Activated CD4-positive, alpha-beta T cell treated with anti-CD3 and anti-CD28 coated beads, Interleukin-2, amount 10 ng/mL, durations not matched to agents 7 days and 5 days (primary cell): ENCODE measurements at regions not wholly inside any gene's neighbourhood (a gene's known extent, or its start where the extent isn't known, plus 50 kb on each side); places are given as distances from the start of the nearest gene placed in this dataset.
A peak's percentile ranks its signal among the peaks of the same experiment; 100 is the strongest.

Source experiments
- CTCF ChIA-PET: fragments of 350-600 bp; sonication (Branson Sonifier 250); formaldehyde crosslinking; loops from one replicate; lab custom pipeline; 2021; ENCODE audit warnings: antibody characterized with exemption; lab: Charles Lee
- POLR2A ChIA-PET: fragments of 350-600 bp; sonication (Branson Sonifier 250); formaldehyde crosslinking; loops from one replicate; lab custom pipeline; 2021; ENCODE audit warnings: antibody characterized with exemption; lab: Charles Lee
- DNase-seq: peaks from one replicate; pipeline ENCODE4 v3.0.0-alpha.2; 2020
- H3K27ac Mint-ChIP-seq: one replicate; pipeline ENCODE4 v1.8.0; 2021; ENCODE audit warnings: mild to moderate bottlenecking, moderate library complexity, mixed read lengths
- H3K27me3 Mint-ChIP-seq: one replicate; pipeline ENCODE4 v1.8.0; 2021; ENCODE audit warnings: mixed read lengths
- H3K36me3 Mint-ChIP-seq: one replicate; pipeline ENCODE4 v1.8.0; 2021; ENCODE audit warnings: low read depth, mixed read lengths
- H3K4me1 Mint-ChIP-seq: one replicate; pipeline ENCODE4 v1.8.0; 2021; ENCODE audit warnings: mixed read lengths
- H3K4me3 Mint-ChIP-seq: one replicate; pipeline ENCODE4 v1.8.0; 2021; ENCODE audit warnings: mild to moderate bottlenecking, moderate library complexity, mixed read lengths
- H3K9me3 Mint-ChIP-seq: one replicate; pipeline ENCODE4 v1.8.0; 2021; ENCODE audit warnings: mixed read lengths

GRCh38 chr10:118114992-118115391 lies 68.3 kb upstream of the RAB11FIP2 start:
- Mint-ChIP-seq H3K4me3 (no peak overlapping the region), H3K27me3 (peaks cover 7% of the 10 kb centered on the region), H3K4me1 (peaks cover 16% of the 10 kb centered on the region), H3K27ac (no peak overlapping the region), H3K36me3 (no peaks in the 10 kb centered on the region), H3K9me3 (no peaks in the 10 kb centered on the region)
- ChIA-PET CTCF (no interaction called here), POLR2A (no interaction called here)
- DNase-seq, result no peak

DNA sequence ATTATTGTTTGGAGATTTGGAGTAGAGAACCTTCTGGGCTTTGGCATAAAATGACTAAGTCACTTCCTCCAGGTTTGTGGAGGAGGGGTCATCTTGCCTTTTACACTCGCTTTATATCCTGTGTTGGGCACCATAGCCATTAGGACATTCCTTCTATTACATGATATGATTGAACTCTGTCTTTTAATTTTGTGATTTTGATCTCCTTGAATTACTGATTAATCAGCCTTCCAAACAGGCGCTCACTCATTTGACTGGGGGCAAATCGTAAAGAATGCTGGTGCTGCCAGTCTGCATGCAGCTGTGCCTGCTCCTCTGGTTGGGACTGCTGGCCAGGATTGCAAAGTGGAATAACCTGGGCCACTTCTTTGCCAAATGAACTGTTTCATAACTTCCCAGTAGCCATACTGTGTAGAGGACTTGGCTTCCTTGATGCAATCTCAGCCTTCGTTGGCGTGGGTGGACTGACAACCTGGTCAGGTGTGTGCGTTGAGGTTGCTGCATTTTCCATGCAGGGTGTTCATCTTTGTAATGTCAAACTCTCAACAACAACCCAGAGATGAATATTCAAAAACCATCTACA lies 65.9 kb upstream of the RAB11FIP2 start:
- no peak for DNase-seq
- POLR2A ChIA-PET, result no interaction called here
- Mint-ChIP-seq H3K4me1 (peaks cover 18% of the 10 kb centered on the region), H3K36me3 (no peaks in the 10 kb centered on the region), H3K27me3 (peaks cover 2% of the 10 kb centered on the region), H3K4me3 (no peak overlapping the region), H3K27ac (no peak overlapping the region), H3K9me3 (no peaks in the 10 kb centered on the region)
- CTCF ChIA-PET, result no interaction called here

- DNase-seq, result no peak
- Mint-ChIP-seq H3K27ac (peak overlapping the region; percentile 76), H3K4me3 (no peak overlapping the region), H3K36me3 (no peaks in the 10 kb centered on the region), H3K4me1 (peaks cover 18% of the 10 kb centered on the region), H3K9me3 (no peaks in the 10 kb centered on the region), H3K27me3 (peaks cover 8% of the 10 kb centered on the region)
- ChIA-PET POLR2A (no interaction called here), CTCF (no interaction called here)
Observed at GRCh38 chr10:118110750-118111149, 64.0 kb upstream of the RAB11FIP2 start.

DNA sequence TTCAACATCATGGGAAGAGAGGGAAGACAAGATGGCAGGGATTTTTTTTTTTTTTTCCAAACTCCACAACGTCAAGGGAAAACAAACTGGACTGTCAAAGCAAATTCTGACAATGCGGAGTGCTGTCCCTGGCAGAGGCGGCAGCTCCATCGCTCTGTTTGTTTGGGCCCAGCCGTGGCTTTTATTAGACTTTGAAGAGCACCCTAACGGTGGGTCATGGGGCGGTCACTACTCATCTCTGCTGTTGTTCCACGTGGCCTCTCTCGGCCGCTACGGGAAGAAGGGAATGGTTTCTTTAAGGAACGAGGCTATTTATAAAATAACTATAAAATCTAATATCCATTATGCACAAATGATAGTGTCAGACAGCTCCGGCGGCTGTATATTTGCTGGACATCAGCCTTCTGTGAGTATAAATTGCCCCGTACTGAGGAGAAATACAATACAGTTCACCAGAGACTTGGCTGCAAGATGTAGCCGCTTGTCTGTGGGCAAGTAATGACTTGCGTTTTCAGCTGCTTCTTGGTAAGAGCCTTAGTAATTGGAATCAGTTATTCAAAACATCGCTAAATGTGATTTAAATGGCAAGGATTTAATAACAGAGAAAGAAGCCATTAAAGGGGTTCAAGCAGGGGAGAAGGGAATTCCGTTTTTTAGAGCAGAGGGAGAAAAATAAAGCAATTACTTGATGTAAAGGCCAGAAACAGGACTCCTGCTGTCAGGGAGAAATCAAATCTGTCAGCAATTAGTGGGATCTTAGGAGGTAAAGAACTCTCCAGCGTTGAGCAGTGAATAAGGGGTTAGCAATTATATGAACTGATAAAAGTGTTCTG lies 61.7 kb upstream of the RAB11FIP2 start:
- Mint-ChIP-seq H3K4me3 (no peak overlapping the region), H3K9me3 (no peaks in the 10 kb centered on the region), H3K27ac (no peak overlapping the region), H3K36me3 (no peaks in the 10 kb centered on the region), H3K4me1 (peaks cover 10% of the 10 kb centered on the region), H3K27me3 (peaks cover 9% of the 10 kb centered on the region)
- CTCF ChIA-PET, result interaction anchor here (0.7 kb wide), 1 partner anchor 240 kb away, joined by 4 read pairs; no protein-coding TSS in a partner anchor
- DNase-seq, result no peak
- POLR2A ChIA-PET, result no interaction called here

- DNase-seq, result no peak
- Mint-ChIP-seq H3K4me3 (no peak overlapping the region), H3K27ac (no peak overlapping the region), H3K27me3 (peaks cover 13% of the 10 kb centered on the region), H3K9me3 (no peaks in the 10 kb centered on the region), H3K4me1 (peaks cover 10% of the 10 kb centered on the region), H3K36me3 (no peaks in the 10 kb centered on the region)
- POLR2A ChIA-PET, result no interaction called here
- CTCF ChIA-PET, result no interaction called here
Observed at GRCh38 chr10:118107541-118107940, 60.8 kb upstream of the RAB11FIP2 start.

DNA sequence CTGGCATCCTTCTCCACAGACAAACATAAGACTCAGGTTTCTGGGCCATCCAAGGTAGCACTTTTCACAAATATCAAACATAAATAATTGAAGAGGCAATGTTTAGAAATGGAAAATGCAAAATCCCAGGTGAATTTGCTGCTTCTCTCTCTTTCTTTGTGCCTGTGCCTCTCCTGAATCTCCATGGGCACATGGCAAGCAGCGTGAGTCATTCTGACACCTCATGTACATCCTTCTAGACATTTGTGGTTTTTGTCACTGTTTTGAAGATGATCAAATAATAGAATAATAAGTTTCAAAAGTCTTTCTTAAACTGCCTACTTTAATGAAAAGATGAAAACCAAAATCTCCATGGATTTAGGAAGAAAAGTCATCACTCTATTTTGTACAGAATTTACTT lies 60.3 kb upstream of the RAB11FIP2 start:
- no peak overlapping the region for H3K4me3 Mint-ChIP-seq
- no peaks in the 10 kb centered on the region for H3K36me3 Mint-ChIP-seq
- no peak for DNase-seq
- H3K27me3 Mint-ChIP-seq, result peaks cover 18% of the 10 kb centered on the region
- peaks cover 10% of the 10 kb centered on the region for H3K4me1 Mint-ChIP-seq
- ChIA-PET CTCF (no interaction called here), POLR2A (no interaction called here)
- no peaks in the 10 kb centered on the region for H3K9me3 Mint-ChIP-seq
- H3K27ac Mint-ChIP-seq, result no peak overlapping the region

- DNase-seq, result no peak
- H3K27me3 Mint-ChIP-seq, result peaks cover 22% of the 10 kb centered on the region
- H3K9me3 Mint-ChIP-seq, result no peaks in the 10 kb centered on the region
- ChIA-PET CTCF (no interaction called here), POLR2A (no interaction called here)
- H3K36me3 Mint-ChIP-seq, result no peaks in the 10 kb centered on the region
- H3K4me1 Mint-ChIP-seq, result peaks cover 10% of the 10 kb centered on the region
- no peak overlapping the region for H3K4me3 Mint-ChIP-seq
- no peak overlapping the region for H3K27ac Mint-ChIP-seq
Observed at GRCh38 chr10:118106426-118106825, 59.7 kb upstream of the RAB11FIP2 start.

DNA sequence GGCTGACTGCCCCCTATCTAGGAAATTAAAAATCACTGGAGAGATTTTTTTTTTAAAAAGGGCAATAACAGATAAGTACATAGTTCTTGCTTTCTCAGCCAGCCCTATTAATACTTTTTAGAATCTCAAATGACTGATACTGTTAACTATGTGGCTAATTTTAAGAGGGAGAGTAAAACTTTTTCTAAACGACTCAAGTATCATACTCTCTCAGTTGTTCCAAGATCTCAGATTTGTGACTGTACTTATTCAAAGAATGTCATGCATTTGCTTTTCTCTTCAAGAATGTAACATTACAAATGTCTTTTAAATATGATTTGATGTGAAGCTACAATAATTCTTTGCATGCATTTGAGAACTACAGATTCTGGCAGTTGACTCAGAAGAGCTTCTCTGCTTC lies 55.4 kb upstream of the RAB11FIP2 start:
- no peaks in the 10 kb centered on the region for H3K4me1 Mint-ChIP-seq
- no peak overlapping the region for H3K27ac Mint-ChIP-seq
- H3K4me3 Mint-ChIP-seq, result no peak overlapping the region
- CTCF ChIA-PET, result no interaction called here
- POLR2A ChIA-PET, result no interaction called here
- no peaks in the 10 kb centered on the region for H3K9me3 Mint-ChIP-seq
- no peak for DNase-seq
- H3K27me3 Mint-ChIP-seq, result peaks cover 27% of the 10 kb centered on the region
- no peaks in the 10 kb centered on the region for H3K36me3 Mint-ChIP-seq

- Mint-ChIP-seq H3K27me3 (peaks cover 27% of the 10 kb centered on the region), H3K4me3 (no peak overlapping the region), H3K36me3 (no peaks in the 10 kb centered on the region), H3K27ac (no peak overlapping the region), H3K4me1 (no peaks in the 10 kb centered on the region), H3K9me3 (no peaks in the 10 kb centered on the region)
- ChIA-PET POLR2A (no interaction called here), CTCF (no interaction called here)
- no peak for DNase-seq
Observed at GRCh38 chr10:118101501-118101900, 54.8 kb upstream of the RAB11FIP2 start.
